NCI-H2227 (cell line): ENCODE measurements at regions not wholly inside any gene's neighbourhood (a gene's known extent, or its start where the extent isn't known, plus 50 kb on each side); places are given as distances from the start of the nearest gene placed in this dataset.
A peak's percentile ranks its signal among the peaks of the same experiment; 100 is the strongest.

ENCODE experiments used
- DNase-seq: peaks from one replicate; lab custom pipeline; 2025; ENCODE audit not compliant: unreplicated experiment; lab: John Stamatoyannopoulos, UW

DNA sequence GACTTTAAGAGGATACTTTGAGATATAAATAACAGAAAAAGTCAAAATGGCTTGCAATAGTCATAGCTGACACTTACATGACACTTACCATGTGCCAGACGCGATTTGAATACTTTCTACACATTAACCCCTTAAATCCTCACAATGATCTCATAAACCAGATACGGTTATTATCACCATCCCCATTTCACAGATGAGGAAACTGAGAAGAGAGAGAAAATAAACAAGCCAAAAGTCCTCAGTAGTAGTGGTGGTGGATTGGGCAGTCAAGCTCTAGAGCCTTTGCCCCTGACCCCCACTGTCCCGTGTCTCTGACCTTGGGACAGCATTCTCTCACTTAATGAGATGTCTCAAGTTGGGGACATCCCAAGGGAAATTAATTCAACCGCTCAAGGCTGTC is 105.2 kb upstream of the TAF1B start:
- DNase-seq, result no peak

DNA sequence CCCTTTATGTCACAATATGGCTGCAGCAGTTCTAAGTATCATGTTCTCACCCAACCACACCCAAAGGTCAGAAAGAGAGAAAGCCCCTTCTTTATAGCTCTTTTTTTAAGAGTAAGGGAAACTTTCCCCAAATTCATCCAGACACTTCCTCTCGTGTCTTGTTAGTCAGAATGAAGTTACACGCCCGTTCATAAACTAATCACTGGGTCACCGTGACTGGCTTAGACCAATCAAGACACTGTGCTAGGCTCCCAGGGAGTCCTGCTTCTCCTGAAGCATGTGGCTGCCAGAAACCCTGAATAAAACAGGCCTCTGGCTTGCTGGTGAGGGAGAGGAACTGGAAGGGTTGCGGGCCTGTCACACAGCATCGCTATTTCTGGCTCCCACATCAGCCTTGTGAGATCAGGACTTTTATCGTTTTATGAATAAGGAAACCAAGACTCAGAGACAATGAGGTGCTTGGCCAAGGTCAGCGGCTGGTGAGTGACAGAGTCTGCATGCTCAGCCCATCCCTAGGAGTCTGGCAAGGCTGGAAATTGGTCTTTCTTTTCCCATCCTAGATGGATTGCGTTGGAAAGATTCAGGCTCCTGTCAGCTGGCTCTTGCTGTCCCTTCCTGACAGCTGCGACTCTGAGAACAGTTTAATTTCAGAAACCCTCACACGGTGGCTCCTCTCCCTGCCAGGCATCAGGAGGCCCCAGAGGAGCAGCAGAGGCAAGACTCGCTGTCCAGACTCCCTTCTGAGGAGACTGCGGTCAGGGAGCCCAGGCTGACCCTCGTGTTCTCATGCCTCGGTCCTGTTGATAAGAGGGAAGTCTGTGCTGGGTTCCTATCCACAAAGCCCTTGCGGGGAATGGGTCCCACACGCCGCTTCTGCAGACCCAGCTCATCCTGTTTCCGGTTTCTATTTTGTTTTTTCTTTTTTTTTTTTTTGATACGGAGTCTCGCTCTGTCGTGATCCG is 104.5 kb upstream of the TAF1B start:
- no peak for DNase-seq

- DNase-seq, result no peak
Observed at GRCh38 chr2:9739531-9739964, 103.7 kb upstream of the TAF1B start.

DNA sequence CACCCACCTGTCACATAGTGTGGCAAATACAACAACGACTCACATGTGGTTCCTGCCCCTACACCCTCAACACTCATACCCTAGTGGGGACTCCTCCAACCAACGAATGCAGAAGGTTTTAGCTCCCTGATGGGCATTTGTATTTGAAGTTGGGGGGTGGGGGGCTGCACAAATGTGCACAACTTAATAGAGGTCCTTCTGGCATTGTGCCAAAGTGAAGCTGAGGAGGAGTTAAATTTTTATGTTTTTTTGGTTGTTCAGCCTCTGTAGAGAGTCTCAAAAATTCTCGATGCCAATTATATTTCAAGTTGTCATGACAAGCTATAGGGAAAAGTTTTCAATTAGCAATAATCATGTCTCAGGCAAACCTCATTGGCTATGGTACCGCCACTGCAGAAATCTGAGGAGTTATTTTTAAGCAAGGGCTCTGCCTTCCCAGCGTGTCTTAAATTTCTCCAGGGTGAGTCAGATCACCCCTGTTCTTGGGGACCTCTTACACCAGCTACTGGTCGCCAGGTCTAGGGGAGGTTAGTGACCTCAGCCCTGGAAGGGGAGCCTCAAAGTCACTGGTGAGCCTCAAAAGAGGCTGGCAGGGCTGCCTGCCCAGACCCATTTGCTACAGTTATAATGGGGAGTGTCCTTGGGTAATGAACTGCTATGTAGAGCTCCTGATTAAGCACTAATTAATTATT is 102.7 kb upstream of the TAF1B start:
- DNase-seq, result no peak

DNA sequence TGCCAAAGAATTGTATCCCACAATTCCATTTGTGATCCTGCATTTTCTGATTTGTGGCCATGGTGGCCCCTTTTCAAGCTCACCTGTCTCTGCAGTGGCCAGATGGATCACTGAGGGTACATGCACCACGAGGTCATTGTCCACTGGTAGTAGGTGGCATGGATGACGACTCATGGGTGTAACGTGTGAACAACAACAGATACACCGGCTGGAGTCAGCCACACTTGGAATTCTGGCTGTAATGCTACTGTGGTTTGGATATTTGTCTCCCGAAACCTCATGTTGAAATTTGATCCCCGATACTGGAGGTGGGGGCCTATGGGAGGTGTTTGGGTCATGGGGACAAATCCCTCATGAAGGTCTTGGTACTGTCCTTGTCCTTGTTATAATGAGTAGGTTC is 102.2 kb upstream of the TAF1B start:
- no peak for DNase-seq

DNA sequence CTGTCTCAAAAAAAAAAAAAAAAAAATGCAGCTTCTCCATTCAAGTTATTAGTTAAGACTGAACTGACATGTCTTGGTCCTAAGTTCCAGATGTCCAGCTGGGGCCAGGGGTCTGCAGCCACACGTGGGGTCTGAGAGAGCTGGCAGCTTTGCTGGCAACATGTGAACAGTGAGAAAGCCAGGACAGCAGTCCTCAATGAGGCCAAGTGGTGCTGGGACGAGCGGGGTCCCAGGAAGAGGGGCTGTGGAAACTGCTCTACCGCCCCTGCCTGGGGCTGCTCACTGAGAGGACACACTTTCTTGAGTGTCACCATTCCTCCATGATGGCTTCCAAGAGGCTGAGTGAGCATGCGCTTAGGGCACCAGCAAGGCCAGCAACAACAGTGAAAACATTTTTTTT is 100.7 kb upstream of the TAF1B start:
- DNase-seq, result no peak

GRCh38 chr2:9744256-9745004 is 98.8 kb upstream of the TAF1B start:
- peak; percentile 29 for DNase-seq

DNA sequence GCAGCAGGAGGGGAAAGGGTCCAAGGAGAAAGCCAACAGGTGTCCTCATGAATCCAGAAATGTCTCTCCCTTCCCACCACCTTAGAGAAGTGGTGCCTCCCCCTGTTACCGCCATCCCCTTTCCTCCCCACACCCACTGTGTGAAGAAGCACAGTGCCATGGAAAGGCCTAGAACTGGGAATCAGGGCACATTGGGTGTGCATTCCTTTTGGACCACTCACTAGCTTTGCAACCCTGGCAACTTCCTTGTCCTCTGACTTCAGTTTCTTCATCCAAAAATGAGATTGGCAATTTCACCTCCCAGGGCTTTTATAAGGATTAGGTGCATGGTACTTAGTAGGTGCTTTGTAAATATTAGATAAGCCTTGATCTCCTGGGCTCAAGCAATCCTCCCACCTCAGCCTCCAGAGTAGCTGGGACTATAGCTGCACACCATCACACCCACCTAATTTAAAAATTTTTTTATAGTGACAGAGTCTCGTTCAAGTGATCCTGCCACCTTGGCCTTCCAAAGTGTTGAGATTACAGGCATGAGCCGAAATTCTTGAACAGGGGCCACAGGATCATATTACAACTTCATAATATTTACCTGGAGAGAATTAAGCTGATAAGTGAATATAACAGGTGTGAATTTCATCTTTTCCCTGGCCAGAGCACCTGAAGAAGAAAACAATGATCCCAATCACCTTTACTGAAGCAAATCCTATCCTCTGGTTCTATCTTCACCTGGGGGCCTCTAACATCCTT is 97.9 kb upstream of the TAF1B start:
- no peak for DNase-seq

- no peak for DNase-seq
Observed at GRCh38 chr2:9747396-9747795, 95.9 kb upstream of the TAF1B start.

DNA sequence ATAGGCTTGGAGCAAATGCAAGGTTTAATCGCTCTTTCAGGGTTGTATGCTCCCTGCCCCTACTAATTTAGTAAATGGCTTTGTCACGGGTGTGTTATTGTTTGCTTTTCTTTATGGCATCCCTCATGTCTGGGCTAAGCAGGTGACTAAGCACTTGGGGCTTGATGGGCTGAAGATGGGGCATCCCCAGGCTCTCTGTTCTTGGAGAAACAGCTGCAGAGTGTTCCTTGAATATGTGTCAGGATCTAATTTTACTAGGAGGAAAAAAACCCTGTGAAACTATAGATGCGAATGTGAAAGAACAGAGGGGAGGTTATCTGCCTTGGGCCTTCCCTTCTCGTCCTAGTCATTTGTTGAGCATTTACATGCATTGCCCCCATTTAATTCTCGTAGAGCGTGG is 94.7 kb upstream of the TAF1B start:
- no peak for DNase-seq

- no peak for DNase-seq
Observed at GRCh38 chr2:9749546-9750223, 93.6 kb upstream of the TAF1B start.

DNA sequence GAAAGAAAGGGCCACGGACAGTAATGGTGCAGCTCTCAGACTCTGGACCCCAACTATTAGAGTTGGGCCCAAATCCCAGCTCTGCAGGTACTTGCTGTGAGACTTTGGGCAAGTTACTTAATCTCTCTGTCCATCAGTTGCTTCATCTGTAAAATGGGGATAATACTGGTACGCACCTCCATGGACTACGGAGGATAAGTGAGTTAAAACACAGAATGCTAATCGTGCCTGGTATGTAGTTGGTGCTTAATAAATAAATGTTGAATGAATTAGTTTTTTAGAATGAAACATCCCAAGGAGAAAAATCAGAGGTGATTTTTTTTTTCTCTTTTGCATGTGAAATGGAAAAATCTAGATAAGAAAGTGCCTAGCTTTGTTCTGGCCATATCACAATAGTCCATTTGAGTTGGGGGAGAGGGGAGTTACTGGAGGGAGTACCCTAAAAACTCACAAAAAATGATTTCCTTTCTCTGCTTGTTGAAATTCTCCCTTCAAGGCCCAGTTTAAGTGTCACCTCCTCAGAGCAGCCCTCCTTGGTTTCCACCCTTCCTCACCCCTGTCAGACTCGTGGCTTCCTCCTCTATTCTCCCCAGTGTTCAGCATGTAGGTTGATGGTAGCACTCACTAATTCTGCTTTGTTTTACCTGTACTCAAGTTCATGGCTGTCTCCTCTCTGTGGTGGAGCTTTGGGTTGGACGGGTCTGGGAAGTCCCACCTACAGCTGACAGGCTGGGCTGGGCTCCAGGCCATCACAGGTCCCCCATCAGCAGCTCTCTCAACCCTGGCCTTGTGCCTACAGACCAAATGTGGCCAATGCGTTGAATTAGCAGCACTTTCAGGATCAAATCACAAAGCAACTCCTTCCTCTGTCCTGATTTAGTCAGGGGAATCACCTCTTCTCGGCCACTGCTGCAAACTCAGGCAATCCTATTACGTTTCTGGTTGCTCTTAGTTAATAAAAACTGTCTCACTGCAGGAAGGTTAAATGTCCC is 92.8 kb upstream of the TAF1B start:
- DNase-seq, result no peak

GRCh38 chr2:9751831-9752230 is 91.4 kb upstream of the TAF1B start:
- no peak for DNase-seq

DNA sequence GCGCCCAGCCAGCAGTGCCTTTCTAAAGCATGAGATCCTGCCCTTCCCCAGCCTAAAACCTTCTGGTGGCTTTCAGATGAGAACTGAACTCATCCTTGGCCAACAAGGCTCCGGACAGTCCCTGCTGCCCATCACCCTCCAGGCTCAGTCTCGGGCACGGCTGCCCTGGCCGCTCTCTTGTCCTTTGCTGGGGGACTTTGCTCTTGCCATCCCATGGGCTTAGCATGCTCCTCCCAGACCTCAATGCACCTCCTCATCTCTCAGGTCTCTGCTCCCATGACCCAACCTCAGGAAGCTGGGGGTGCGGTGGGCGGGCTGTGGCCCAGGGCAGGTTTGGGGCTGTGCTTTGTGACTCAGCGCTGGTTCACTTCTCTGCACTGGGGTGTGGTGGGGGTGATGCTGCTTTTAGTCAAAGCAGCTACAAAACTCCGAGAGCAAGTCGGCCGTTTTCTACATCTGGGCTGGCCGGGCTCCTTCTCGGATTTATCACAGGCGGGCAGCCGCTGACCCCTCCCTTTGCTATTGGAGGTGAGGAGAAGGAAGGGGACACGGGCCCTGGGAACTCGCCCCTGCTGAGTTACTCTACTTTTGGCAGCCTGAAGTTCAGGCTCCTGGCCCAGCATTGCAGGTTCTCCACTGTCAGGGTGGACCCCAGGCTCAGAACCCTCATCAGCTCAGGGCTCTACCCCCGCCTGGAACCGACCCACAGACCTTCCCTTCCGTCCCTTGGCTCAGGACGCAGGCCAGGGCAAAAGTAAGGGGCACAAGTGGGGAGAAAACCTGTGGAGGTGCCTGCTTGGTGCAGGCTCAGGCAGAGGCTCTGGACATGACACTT is 90.6 kb upstream of the TAF1B start:
- DNase-seq, result no peak

- no peak for DNase-seq
Observed at GRCh38 chr2:9753276-9753600, 90.0 kb upstream of the TAF1B start.

DNA sequence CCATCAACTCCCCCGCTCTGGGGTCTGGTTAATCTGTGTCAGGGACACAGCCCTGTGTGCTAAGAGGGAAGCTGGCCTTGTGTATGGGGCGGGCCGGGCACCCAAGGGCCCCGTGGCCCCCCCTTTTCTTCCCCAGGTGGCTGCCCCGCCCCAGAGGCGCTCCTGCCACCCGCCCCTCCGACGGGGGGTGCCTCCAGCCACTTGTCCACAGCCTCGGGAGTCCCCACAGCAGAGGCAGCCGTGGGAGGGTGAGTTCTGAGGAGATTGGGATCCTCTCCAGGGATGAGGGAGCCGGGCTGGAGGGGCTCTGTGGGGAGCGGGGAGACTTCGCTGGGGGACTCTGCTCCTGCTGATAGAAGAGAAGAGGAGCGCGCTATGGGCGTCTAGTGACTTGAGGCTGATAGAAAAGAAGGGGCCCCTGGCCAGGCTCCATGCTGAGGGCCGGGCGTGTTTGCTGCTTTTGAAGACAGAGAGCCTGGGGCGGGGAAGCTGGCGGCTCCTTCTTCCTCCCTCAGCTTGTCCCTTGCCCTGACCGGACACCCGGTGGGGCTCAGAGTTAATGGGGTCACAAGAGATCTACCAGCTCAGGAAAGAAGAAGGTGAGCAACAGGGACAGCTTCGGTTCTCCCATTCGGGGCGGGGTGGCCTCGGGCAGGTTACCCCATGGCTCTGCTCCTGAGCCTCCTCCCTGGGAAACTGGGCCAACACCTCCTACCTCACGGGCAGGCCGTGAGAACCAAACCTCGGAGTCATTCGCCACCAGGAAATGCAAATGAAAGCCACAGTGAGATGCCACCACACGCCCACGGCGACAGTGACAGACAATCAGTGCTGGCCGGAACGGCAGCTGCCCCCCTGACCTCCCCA is 89.4 kb upstream of the TAF1B start:
- DNase-seq, result no peak

DNA sequence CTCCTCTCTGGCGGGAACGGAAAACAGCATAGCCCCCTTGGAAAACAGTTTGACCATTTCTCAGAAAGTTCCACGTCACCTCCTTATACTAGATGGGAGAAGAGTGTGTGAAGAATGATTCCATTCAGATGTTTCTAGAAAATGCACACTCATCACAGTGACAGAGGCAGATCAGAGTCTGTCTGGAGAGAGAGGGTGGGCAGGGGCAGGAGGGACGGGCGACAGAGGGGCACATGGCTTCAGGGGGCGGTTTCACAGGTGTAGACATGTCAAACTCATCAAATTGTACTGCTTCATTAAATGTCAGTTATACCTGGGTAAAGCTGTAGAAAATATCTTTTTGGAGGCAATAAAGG is 88.8 kb upstream of the TAF1B start:
- no peak for DNase-seq

- no peak for DNase-seq
Observed at GRCh38 chr2:9755008-9755407, 88.3 kb upstream of the TAF1B start.
